ENCODE measurements at regions not wholly inside any gene's neighbourhood (a gene's known extent, or its start where the extent isn't known, plus 50 kb on each side); places are given as distances from the start of the nearest gene placed in this dataset.

- Histone ChIP-seq H3K9me3 (ENCODE audit: control insufficient read depth, insufficient read depth, low read depth, low read length) (no peaks in the 10 kb centered on the region), H3K4me1 (ENCODE audit: control insufficient read depth, insufficient read depth, low read length) (no peaks in the 10 kb centered on the region), H3K27ac (ENCODE audit: low read length) (no peak overlapping the region), H3K36me3 (ENCODE audit: control insufficient read depth, insufficient read depth, low read length) (no peaks in the 10 kb centered on the region), H3K27me3 (ENCODE audit: control insufficient read depth, insufficient read depth, low read length) (no peaks in the 10 kb centered on the region), H3K4me3 (ENCODE audit: low read depth in 2 of 2, low read length in 2 of 2) (no peak overlapping the region)
- in situ Hi-C loops (cut with HindIII; ENCODE audit: low pct_unique_long_range_greater_than_20kb, low sequenced_read_pairs): no loop called here
- no peak for TF ChIP-seq POLR2AphosphoS5 (IDR thresholded peaks at IDR 0.05; ENCODE audit: low read depth, low read length)
- no peak for TF ChIP-seq TCF7L2 (IDR thresholded peaks at IDR 0.05; ENCODE audit: low read depth, low read length)
- peak; percentile 59 for TF ChIP-seq CTCF (IDR thresholded peaks at IDR 0.05)
- ChIA-PET CTCF (interaction anchor here (0.6 kb wide), 1 partner anchor 43 kb away, joined by 4 read pairs; no protein-coding TSS in a partner anchor), POLR2A (no interaction called here)
- ATAC-seq (no peak), DNase-seq (ENCODE audit: low read depth, low spot score) (peak; percentile 25)
- intact Hi-C loops (cut with micrococcal nuclease; ENCODE audit: unreplicated experiment): no loop called here
- no TSS peak for BruUV-seq (replicated peaks)
Measured at GRCh38 chr9:15104826-15105420, 194.7 kb upstream of the FREM1 start.

DNA sequence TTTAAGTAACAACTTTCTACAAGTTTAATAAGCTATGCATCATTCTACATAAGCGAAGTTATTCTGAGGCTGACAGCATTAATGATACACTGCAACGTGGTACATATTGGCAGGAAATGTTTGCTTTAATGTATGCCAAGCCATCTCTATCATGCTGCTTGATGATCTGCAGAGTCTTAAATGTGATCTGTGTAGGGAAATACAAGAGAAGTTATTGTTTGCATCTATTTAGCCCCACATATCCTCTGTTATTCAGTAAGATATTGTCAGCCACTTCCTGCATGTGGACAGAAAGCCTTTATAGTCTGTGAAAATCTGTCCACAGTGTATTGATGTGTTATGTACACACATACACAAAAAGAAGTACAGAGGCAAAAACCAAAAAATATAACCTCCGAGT lies 193.1 kb upstream of the FREM1 start:
- in situ Hi-C loops (cut with HindIII; ENCODE audit: low pct_unique_long_range_greater_than_20kb, low sequenced_read_pairs): no loop called here
- Histone ChIP-seq H3K27ac (ENCODE audit: low read length) (no peak overlapping the region), H3K4me3 (ENCODE audit: low read depth in 2 of 2, low read length in 2 of 2) (no peak overlapping the region), H3K27me3 (ENCODE audit: control insufficient read depth, insufficient read depth, low read length) (no peaks in the 10 kb centered on the region), H3K36me3 (ENCODE audit: control insufficient read depth, insufficient read depth, low read length) (no peaks in the 10 kb centered on the region), H3K9me3 (ENCODE audit: control insufficient read depth, insufficient read depth, low read depth, low read length) (no peaks in the 10 kb centered on the region), H3K4me1 (ENCODE audit: control insufficient read depth, insufficient read depth, low read length) (no peaks in the 10 kb centered on the region)
- ChIA-PET POLR2A (no interaction called here), CTCF (interaction anchor here (1.1 kb wide), 1 partner anchor 32 kb away, joined by 4 read pairs; no protein-coding TSS in a partner anchor)
- no peak for ATAC-seq
- TF ChIP-seq SIN3A (IDR thresholded peaks at IDR 0.05; ENCODE audit: borderline replicate concordance, insufficient read depth, low read depth, low read length) (no peak), CTCF (IDR thresholded peaks at IDR 0.05) (no peak), TCF7L2 (IDR thresholded peaks at IDR 0.05; ENCODE audit: low read depth, low read length) (no peak), POLR2AphosphoS5 (IDR thresholded peaks at IDR 0.05; ENCODE audit: low read depth, low read length) (no peak), REST (IDR thresholded peaks at IDR 0.05; ENCODE audit: insufficient read depth in 1 of 2, low read depth in 2 of 2, low read length in 1 of 2) (no peak)
- no peak for DNase-seq (ENCODE audit: low read depth, low spot score)
- intact Hi-C loops (cut with micrococcal nuclease; ENCODE audit: unreplicated experiment): no loop called here
- BruUV-seq (replicated peaks): no TSS peak
